GM12878 (cell line): ENCODE measurements at regions not wholly inside any gene's neighbourhood (a gene's known extent, or its start where the extent isn't known, plus 50 kb on each side); places are given as distances from the start of the nearest gene placed in this dataset.

ENCODE experiments used
- ATAC-seq: fragments of 200-7000 bp; cut with Tn5 transposase; 3 replicates; pipeline ENCODE4 v1.9.1; 2020; ENCODE audit warnings: mild to moderate bottlenecking, moderate library complexity
- BruUV-seq: library from RNA; stranded (reverse); fragments of 400-500 nt; replicated peaks from 2 replicates; lab custom pipeline; 2021; lab: Mats Ljungman, UMichigan
- CTCF ChIA-PET: fragments of 300-600 bp; sonication (Branson Sonifier 250); formaldehyde crosslinking; extraction: SDS; loops from one replicate; lab custom pipeline; 2021; ENCODE audit warnings: inconsistent platforms; lab: Yijun Ruan, JAX
- POLR2A ChIA-PET: fragments of 350-600 bp; formaldehyde crosslinking; extraction: SDS; loops from one replicate; lab custom pipeline; 2021; ENCODE audit warnings: inconsistent platforms; lab: Charles Lee
- RAD21 ChIA-PET: fragments of 300-600 bp; sonication (Branson Sonifier 250); formaldehyde crosslinking; loops from one replicate; lab custom pipeline; 2023; ENCODE audit warnings: antibody characterized with exemption; ENCODE audit not compliant: unreplicated experiment; lab: Charles Lee
- SMC1A ChIA-PET: fragments of 300-600 bp; sonication (Branson Sonifier 250); formaldehyde crosslinking; loops from one replicate; lab custom pipeline; 2023; ENCODE audit not compliant: unreplicated experiment, uncharacterized antibody; lab: Charles Lee
- DNase-seq: peaks from one replicate; pipeline ENCODE4 v3.0.0-alpha.2; 2011; ENCODE audit warnings: low read depth, low spot score
- FAIRE-seq: peaks from 3 replicates; lab custom pipeline; 2011; peaks lifted over from hg19 to GRCh38; lab: Jason Lieb, UNC
- H2AFZ ChIP-seq: 2 replicates; pipeline ENCODE4 v1.6.0; 2011; ENCODE audit warnings: low read depth, low read length, control low read depth; ENCODE audit not compliant: control insufficient read depth
- H3K27ac ChIP-seq: 2 replicates; pipeline ENCODE4 v1.5.1; 2011; ENCODE audit warnings: control low read depth; ENCODE audit not compliant: control insufficient read depth, insufficient read depth
- H3K27me3 ChIP-seq, 2 experiments: replicated peaks in 1 of 2; 2 replicates each; pipeline versions ENCODE4 v1.6.0 to v1.6.1; 2011; ENCODE audit warnings: low read length in 1 of 2; ENCODE audit not compliant: control insufficient read depth in 2 of 2, insufficient read depth in 2 of 2
- H3K36me3 ChIP-seq, 2 experiments: 2 replicates each; pipeline ENCODE4 v1.5.1; 2011; ENCODE audit warnings: low read length in 1 of 2; ENCODE audit not compliant: control insufficient read depth in 2 of 2, insufficient read depth in 2 of 2
- H3K4me1 ChIP-seq: 2 replicates; pipeline ENCODE4 v1.6.1; 2011; ENCODE audit warnings: mild to moderate bottlenecking, low read length, moderate library complexity, mixed read lengths; ENCODE audit not compliant: control insufficient read depth, insufficient read depth
- H3K4me2 ChIP-seq: 2 replicates; pipeline ENCODE4 v1.6.0; 2011; ENCODE audit warnings: control low read depth; ENCODE audit not compliant: control insufficient read depth, insufficient read depth
- H3K4me3 ChIP-seq: fragments of 200-600 bp; sonication (generic); 2 replicates; pipeline ENCODE4 v1.5.1; 2016
- H3K79me2 ChIP-seq: 2 replicates; pipeline ENCODE4 v1.6.0; 2011; ENCODE audit warnings: low read length; ENCODE audit not compliant: control insufficient read depth, insufficient read depth
- H3K9ac ChIP-seq: 2 replicates; pipeline ENCODE4 v1.8.0; 2011; ENCODE audit warnings: low read length, control low read depth, mixed read lengths; ENCODE audit not compliant: control insufficient read depth, insufficient read depth
- H3K9me3 ChIP-seq: replicated peaks from 3 replicates; pipeline ENCODE4 v1.5.1; 2011; ENCODE audit warnings: mild to moderate bottlenecking, low read length; ENCODE audit not compliant: control insufficient read depth, insufficient read depth
- H4K20me1 ChIP-seq: 2 replicates; pipeline ENCODE4 v1.6.0; 2011; ENCODE audit not compliant: control insufficient read depth, insufficient read depth
- BCLAF1 ChIP-seq: fragments of 450-650 bp; IDR thresholded peaks from 2 replicates; pipeline ENCODE4 v1.6.1; 2017; ENCODE audit warnings: antibody characterized with exemption, mild to moderate bottlenecking, moderate library complexity
- BRCA1 ChIP-seq: IDR thresholded peaks from 2 replicates; pipeline ENCODE4 v1.6.1; 2011; ENCODE audit warnings: low read depth, low read length, improper control_type of control experiment
- CBX5 ChIP-seq: sonication (generic); IDR thresholded peaks from 2 replicates; pipeline ENCODE4 v1.6.1; 2016; ENCODE audit warnings: low read depth, moderate library complexity, mild to moderate bottlenecking, inconsistent platforms
- CTCF ChIP-seq, 3 experiments: IDR thresholded peaks in 2 of 3; conservative IDR thresholded peaks in 1 of 3; 2 replicates each; pipeline ENCODE4 v1.5.1; 2011; ENCODE audit warnings: low read depth in 3 of 3, low read length in 3 of 3, mild to moderate bottlenecking in 3 of 3, control low read depth in 2 of 3, moderate library complexity in 2 of 3, inconsistent platforms in 1 of 3, mixed read lengths in 1 of 3; ENCODE audit not compliant: control insufficient read depth in 2 of 3, insufficient read depth in 1 of 3; ENCODE audit errors: extremely low read depth in 1 of 3
- ESRRA ChIP-seq: IDR thresholded peaks from 2 replicates; pipeline ENCODE4 v1.6.1; 2012; ENCODE audit warnings: mild to moderate bottlenecking, low read length, improper control_type of control experiment
- FOS ChIP-seq: IDR thresholded peaks from 3 replicates; pipeline ENCODE4 v1.6.1; 2011; ENCODE audit warnings: borderline replicate concordance; ENCODE audit not compliant: insufficient read length; ENCODE audit errors: extremely low read depth
- HDAC2 ChIP-seq: fragments of 200-600 bp; sonication (generic); IDR thresholded peaks from 2 replicates; pipeline ENCODE4 v1.6.1; 2017
- IKZF1 ChIP-seq: fragments of 450-650 bp; conservative IDR thresholded peaks from 2 replicates; pipeline ENCODE4 v1.6.1; 2017; ENCODE audit warnings: antibody characterized with exemption, mild to moderate bottlenecking
- KDM1A ChIP-seq: fragments of 200-600 bp; sonication (generic); IDR thresholded peaks from 2 replicates; pipeline ENCODE4 v1.6.1; 2016; ENCODE audit warnings: borderline replicate concordance
- NFYB ChIP-seq: IDR thresholded peaks from 2 replicates; pipeline ENCODE4 v1.6.1; 2011; ENCODE audit warnings: low read depth, mild to moderate bottlenecking, low read length, improper control_type of control experiment, moderate library complexity; ENCODE audit not compliant: insufficient read depth
- PAX8 ChIP-seq: fragments of 450-650 bp; IDR thresholded peaks from 2 replicates; pipeline ENCODE4 v1.6.1; 2017; ENCODE audit warnings: mild to moderate bottlenecking, moderate library complexity
- POU2F2 ChIP-seq: IDR thresholded peaks from 3 replicates; pipeline ENCODE4 v1.6.1; 2011; ENCODE audit warnings: low read depth, mild to moderate bottlenecking, low read length, borderline replicate concordance
- RB1 ChIP-seq: fragments of 450-650 bp; formaldehyde crosslinking; IDR thresholded peaks from 2 replicates; pipeline ENCODE4 v1.6.1; 2017; ENCODE audit warnings: mild to moderate bottlenecking, borderline replicate concordance
- SMAD1 ChIP-seq: fragments of 450-650 bp; IDR thresholded peaks from 2 replicates; pipeline ENCODE4 v1.6.1; 2018; ENCODE audit warnings: mild to moderate bottlenecking, low read depth; ENCODE audit not compliant: partially characterized antibody
- TAF1 ChIP-seq: IDR thresholded peaks from 2 replicates; pipeline ENCODE4 v1.6.1; 2011; ENCODE audit warnings: mild to moderate bottlenecking, low read depth, low read length, borderline replicate concordance
- TCF3 ChIP-seq: IDR thresholded peaks from 2 replicates; pipeline ENCODE4 v1.6.1; 2012; ENCODE audit warnings: low read depth, mild to moderate bottlenecking, low read length, borderline replicate concordance; ENCODE audit not compliant: insufficient read depth
- WGBS: methylation state at CpG from one replicate; pipeline ENCODE4 v1.1.6; 2016; ENCODE audit warnings: low lambda C conversion rate; ENCODE audit not compliant: insufficient replicate concordance, insufficient coverage; ENCODE audit errors: missing lambda C conversion rate; 5-methylcytosine and 5-hydroxymethylcytosine counted together
- in situ Hi-C: fragments of 300-500 bp; cut with MboI; formaldehyde crosslinking; loops from 9 replicates; pipeline ENCODE4 v1.14.3; 2018; ENCODE audit warnings: mixed read lengths
- intact Hi-C: fragments of 100-400 bp; cut with micrococcal nuclease; formaldehyde crosslinking; loops from one replicate; pipeline ENCODE4 v1.14.2; 2022; ENCODE audit not compliant: unreplicated experiment

DNA sequence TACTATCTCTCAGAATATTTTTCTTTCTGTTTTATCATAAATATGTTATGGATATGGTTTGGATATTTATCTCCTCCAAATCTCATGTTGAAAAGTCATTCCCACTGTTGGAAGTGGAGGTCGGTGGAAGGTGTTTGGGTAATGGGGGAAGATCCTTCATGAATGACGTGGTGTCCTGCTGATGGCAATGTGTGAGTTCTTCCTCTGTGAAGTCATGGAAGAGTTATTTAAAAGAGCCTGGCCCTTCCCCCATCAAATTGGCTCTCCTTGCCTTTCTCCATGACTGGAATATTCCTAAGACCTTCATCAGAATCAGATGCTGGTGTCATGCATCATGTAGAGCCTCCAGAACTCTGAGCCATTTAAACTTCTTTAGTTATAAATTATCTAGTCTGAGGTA lies 1291.6 kb downstream of the FSCB start (continued):
- TF ChIP-seq CTCF (IDR thresholded peaks at IDR 0.05 in 2 of 3, conservative IDR thresholded peaks at IDR 0.05 in 1 of 3; ENCODE audit: control insufficient read depth in 2 of 3, extremely low read depth in 1 of 3, insufficient read depth in 1 of 3, low read depth in 3 of 3, low read length in 3 of 3) (no peak), KDM1A (no peak), SMAD1 (no peak), FOS (no peak), IKZF1 (no peak), ESRRA (no peak), CBX5 (no peak)

GRCh38 chr14:43207189-43207588 lies 1299.9 kb downstream of the FSCB start:
- ATAC-seq (no peak), DNase-seq (no peak), FAIRE-seq (no peak)
- H3K9ac ChIP-seq, result no peak overlapping the region
- no peaks in the 10 kb centered on the region for H4K20me1 ChIP-seq
- WGBS, result 33% methylated on average over 2 of the region's 2 CpGs
- no peak overlapping the region for H3K27ac ChIP-seq
- in situ Hi-C loops, result no loop called here
- SMC1A ChIA-PET, result no interaction called here
- RAD21 ChIA-PET, result no interaction called here
- POLR2A ChIA-PET, result no interaction called here
- H3K4me3 ChIP-seq, result no peak overlapping the region
- H3K36me3 ChIP-seq, result no peaks in the 10 kb centered on the region
- H3K4me1 ChIP-seq, result no peaks in the 10 kb centered on the region
- intact Hi-C loops, result no loop called here
- no peaks in the 10 kb centered on the region for H3K27me3 ChIP-seq
- no peak for TF ChIP-seq HDAC2
- TF ChIP-seq BCLAF1, result no peak
- no peak for TF ChIP-seq RB1
- TF ChIP-seq NFYB, result no peak
- TF ChIP-seq POU2F2, result no peak
- TF ChIP-seq PAX8, result no peak
- TF ChIP-seq BRCA1, result no peak
- TF ChIP-seq TCF3, result no peak
- no peak for TF ChIP-seq CBX5
- TF ChIP-seq TAF1, result no peak
- no peak overlapping the region for H3K4me2 ChIP-seq
- H3K79me2 ChIP-seq, result no peaks in the 10 kb centered on the region
- CTCF ChIA-PET, result no interaction called here
- H2AFZ ChIP-seq, result no peak overlapping the region
- BruUV-seq, result no TSS peak
- H3K9me3 ChIP-seq, result no peaks in the 10 kb centered on the region
